NCI-H2107 (cell line): ENCODE measurements at regions not wholly inside any gene's neighbourhood (a gene's known extent, or its start where the extent isn't known, plus 50 kb on each side); places are given as distances from the start of the nearest gene placed in this dataset.
"Not testable (repeated sequence)": the region's sequence is repeated elsewhere in the genome, so short reads cannot be mapped to it uniquely, and the experiment has no call there.

ENCODE experiments used
- DNase-seq: peaks from one replicate; lab custom pipeline; 2025; lab: John Stamatoyannopoulos, UW

- no peak for DNase-seq
Observed at GRCh38 chrX:129361576-129361975, 161.7 kb downstream of the SMARCA1 start.

DNA sequence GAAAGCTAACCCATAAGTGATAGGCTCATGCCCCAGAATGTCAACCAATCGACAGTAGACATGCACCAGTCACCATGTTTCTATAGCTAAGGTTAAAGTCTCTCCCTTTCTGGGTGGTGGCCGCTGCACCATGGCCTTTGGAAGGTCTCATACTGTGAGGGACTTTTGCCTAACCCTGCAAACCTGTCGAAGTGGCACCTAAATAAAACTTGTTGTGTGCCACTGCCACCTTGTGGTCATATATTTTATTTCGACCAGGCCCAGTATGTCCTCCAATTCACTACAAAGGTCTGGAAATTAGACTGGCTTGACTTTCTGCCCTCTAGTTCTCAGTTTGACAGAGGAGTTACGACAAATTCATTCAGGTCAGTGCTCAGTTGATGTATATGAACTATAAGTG is 163.1 kb downstream of the SMARCA1 start:
- peak; percentile 6 for DNase-seq

DNA sequence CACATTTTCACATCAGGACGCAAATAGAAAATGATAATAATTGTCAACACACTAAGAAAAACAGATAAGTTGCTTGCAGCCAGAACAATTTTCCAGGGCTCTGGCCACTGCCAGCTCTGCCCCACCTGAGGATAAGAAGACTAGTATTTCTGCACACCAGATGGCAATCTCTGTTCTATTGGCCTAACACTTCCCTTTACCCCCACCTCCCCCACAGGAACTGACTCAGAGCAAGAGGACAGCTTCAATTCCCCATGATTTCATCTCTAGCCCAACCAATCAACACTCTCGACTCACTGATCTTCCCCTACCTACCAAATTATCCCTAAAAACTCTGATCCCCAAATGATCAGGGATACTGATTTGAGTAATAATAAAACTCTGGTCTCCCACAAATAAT is 164.0 kb downstream of the SMARCA1 start:
- no peak for DNase-seq

DNA sequence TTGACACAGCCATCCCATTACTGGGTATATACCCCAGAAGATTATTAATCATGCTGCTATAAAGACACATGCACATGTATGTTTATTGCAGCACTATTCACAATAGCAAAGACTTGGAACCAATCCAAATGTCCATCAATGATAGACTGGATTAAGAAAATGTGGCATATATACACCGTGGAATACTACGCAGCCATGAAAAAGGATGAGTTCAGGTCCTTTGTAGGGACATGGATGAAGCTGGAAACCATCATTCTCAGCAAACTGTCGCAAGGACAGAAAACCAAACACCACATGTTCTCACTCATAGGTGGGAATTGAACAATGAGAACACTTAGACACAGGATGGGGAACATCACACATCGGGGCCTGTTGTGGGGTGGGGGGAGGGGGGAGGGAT is 165.9 kb downstream of the SMARCA1 start:
- DNase-seq: not testable (repeated sequence)

- no peak for DNase-seq
Observed at GRCh38 chrX:129347291-129347690, 176.0 kb downstream of the SMARCA1 start.

- DNase-seq: no peak
Observed at GRCh38 chrX:129346574-129346973, 176.7 kb downstream of the SMARCA1 start.

- DNase-seq: not testable (repeated sequence)
Observed at GRCh38 chrX:129337264-129337663, 186.0 kb downstream of the SMARCA1 start.

- no peak for DNase-seq
Observed at GRCh38 chrX:129323115-129323514, 200.2 kb downstream of the SMARCA1 start.

DNA sequence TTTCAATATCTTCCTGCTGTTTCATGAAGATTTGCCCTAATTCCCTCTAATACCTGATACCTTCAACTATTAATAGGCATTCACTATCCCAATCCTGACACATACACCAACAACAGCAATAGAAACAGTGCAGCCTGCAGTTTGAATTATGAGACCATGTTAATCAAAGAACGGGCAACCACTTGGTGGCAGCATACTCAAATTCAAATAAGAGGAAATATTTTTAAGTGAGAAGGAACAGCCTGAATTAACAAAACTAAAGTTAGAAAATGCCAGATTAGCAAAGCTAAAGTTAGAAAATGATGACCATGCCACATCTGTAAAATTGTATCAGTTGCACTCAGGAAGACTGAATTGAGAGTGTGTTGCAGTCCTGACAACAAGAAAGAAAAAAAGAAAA is 204.9 kb downstream of the SMARCA1 start:
- DNase-seq: no peak

- no peak for DNase-seq
Observed at GRCh38 chrX:129316461-129316860, 206.8 kb downstream of the SMARCA1 start.

DNA sequence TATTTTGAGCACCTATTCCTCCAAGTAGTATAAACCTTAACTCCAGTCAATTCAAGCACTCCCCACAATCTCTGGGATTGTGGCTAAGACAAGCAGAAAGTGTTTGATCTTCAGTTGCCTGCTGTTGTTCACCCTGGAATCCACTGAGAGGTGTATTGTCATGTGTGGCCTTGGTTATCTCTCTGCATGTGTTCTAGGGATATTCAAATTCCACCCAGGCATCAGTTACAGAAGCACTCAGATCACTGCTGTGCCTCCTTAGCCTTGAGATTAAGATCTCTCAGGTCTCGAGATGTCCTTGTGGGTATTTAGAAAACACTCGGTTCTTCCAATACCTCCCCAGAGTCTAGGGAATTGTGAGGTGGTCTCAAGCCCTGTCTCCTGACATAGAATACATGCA is 213.3 kb downstream of the SMARCA1 start:
- DNase-seq: no peak

DNA sequence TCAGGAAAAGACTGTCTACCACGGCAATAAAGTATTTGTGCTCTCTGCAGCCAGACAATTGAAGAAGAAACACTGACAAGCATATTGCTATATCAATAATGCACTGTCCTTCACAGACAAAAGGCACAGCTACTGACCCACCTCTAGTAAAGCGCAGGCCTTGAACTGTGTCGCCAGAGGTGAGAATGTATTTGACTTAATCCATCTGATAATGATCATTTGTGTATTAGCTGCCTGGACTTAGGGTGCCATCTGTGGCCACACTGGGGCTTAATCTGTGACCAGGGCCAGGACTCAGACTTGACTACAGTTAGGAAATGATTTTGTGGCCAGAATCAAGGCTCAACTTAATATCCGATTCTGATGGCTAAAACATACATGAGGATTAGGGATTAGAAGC is 260.4 kb downstream of the SMARCA1 start:
- no peak for DNase-seq

DNA sequence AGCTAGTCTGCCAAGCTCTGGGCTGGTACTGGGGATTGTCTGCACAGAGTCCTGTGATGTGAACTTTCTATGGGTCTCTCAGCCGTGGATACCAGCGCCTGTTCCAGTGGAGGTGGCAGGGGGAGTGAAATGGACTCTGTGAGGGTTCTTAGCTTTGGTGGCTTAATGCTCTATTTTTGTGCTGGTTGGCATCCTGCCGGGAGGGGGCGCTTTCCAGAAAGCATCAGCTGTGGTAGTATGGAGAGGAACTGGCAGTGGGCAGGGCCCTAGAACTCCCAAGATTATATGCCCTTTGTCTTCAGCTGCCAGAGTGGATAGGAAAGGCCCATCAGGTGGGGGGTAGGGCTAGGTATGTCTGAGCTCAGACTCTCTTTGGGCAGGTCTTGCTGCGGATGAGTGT is 267.8 kb downstream of the SMARCA1 start:
- not testable (repeated sequence) for DNase-seq

- no peak for DNase-seq
Observed at GRCh38 chrX:129249563-129249962, 273.7 kb downstream of the SMARCA1 start.

DNA sequence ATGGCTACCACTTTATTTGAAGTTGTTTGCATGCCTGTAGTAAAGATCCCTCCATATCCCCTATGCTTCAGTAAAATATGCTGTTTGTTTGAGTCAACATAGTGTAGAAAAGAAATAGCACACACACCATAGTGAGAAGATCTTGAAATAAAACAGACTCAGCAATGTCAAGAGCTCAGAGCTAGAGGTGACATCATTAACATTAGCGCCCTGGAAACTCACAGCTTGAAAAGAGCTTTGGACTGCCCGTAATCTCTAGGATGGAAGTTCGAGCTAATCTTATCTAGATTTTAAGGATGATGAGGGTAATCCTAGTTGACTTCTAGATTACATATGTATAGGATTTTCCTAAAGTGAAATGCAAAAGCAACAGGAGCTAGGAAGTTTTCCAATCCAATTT is 275.6 kb downstream of the SMARCA1 start:
- no peak for DNase-seq

- no peak for DNase-seq
Observed at GRCh38 chrX:129239371-129239770, 283.9 kb downstream of the SMARCA1 start.

GRCh38 chrX:129238011-129238410 is 285.3 kb downstream of the SMARCA1 start:
- no peak for DNase-seq

DNA sequence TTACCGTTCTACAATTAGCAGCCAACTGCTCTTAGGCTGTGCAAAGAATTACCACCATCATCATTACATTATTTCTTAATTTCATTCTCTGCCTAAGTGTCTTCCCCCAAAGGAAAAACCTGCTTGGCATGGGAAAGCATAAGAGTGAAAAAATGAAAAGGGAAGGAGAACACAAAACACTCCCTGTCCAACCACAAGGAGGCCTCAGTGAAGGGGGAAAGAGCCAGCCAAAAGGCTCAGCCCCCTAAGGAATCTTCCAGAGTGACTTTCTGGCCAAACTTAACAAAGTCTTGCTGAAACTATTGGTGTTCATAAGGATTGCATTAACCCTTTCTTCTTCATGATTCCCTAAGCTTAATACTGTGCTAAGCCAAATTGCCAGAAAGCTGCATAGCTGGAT is 287.4 kb downstream of the SMARCA1 start:
- DNase-seq: no peak

DNA sequence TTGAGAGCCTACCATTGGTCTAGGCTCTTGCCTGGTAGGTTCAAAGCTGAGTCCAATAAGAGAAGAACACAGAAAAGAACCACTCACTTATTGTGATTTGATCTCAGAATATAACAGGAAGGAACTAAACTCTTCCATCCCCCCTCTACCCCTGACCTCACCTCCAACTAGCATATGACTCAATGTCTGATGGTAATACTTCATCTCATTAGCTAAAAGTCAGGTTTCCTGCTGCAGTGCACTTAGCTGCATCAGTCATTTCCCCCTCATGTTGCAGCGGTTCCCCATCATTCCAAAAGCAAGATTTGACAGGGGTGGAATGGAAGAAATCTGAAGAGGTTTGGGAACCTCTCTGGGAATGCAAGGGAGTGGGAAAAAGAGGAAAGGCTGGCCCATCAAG is 289.5 kb downstream of the SMARCA1 start:
- DNase-seq: no peak

GRCh38 chrX:129230850-129231512 is 292.3 kb downstream of the SMARCA1 start:
- DNase-seq: no peak

DNA sequence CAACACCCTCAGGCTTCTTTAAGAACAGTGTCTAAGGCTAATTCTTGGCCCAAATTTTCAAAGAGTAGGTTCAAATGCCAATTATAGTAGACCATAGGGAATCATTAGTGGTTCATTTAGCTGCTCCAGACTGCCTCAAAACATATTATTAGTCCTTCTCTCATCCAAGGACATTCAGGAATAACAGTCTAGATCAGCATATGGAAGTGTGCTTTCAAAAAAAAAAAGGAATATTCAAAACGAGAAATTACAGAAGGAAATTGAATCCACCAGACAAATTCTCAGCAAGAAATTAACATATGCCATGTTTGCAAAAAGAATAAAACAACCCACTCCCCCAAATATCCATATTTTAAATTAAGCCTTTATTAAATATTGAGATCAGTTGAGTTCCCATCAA is 293.1 kb downstream of the SMARCA1 start:
- DNase-seq: no peak

GRCh38 chrX:129227366-129227765 is 295.9 kb downstream of the SMARCA1 start:
- no peak for DNase-seq

- no peak for DNase-seq
Observed at GRCh38 chrX:129193357-129193756, 329.9 kb downstream of the SMARCA1 start.

GRCh38 chrX:129188231-129188630 is 335.1 kb downstream of the SMARCA1 start:
- DNase-seq: no peak

DNA sequence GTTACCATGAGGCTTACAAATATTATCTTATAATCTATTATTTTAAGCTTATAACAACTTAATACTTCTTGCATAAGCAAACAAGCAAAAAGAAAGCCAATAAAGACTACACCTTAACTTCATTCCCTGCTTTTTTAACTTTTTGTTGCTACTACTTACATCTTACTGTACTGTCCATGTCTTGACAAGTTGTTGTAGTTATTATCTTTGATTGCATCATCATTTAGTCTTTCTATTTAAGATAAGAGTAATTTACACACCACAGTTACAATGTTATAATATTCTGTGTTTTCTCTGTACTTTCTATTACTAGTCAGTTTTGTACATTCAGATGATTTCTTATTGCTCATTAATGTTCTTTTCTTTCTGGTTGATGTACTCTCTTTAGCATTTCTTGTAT is 346.6 kb downstream of the SMARCA1 start:
- no peak for DNase-seq
